ENCODE measurements at regions not wholly inside any gene's neighbourhood (a gene's known extent, or its start where the extent isn't known, plus 50 kb on each side); places are given as distances from the start of the nearest gene placed in this dataset.

GRCh38 chr6:74320715-74321114 lies 624.7 kb downstream of the CD109 start:
- Histone ChIP-seq H3K9me3 (ENCODE audit: insufficient read depth, low read length, severe bottlenecking) (no peaks in the 10 kb centered on the region), H3K27ac (ENCODE audit: low read length) (no peak overlapping the region)

GRCh38 chr6:74320074-74320473 lies 624.1 kb downstream of the CD109 start:
- ATAC-seq (ENCODE audit: insufficient read depth, low read depth) (no peak), DNase-seq (no peak)
- Histone ChIP-seq H3K4me1 (ENCODE audit: insufficient read depth, low read length) (no peaks in the 10 kb centered on the region), H3K27ac (ENCODE audit: low read length) (no peak overlapping the region), H3K9me3 (ENCODE audit: insufficient read depth, low read length, severe bottlenecking) (no peaks in the 10 kb centered on the region), H3K27me3 (ENCODE audit: insufficient read depth, low read length, poor library complexity) (no peaks in the 10 kb centered on the region), H3K36me3 (ENCODE audit: insufficient read depth, low read length) (no peaks in the 10 kb centered on the region), H3K4me2 (ENCODE audit: insufficient read depth, low read length) (no peak overlapping the region), H4K20me1 (ENCODE audit: insufficient read depth, low read length) (no peaks in the 10 kb centered on the region), H2AFZ (ENCODE audit: low read depth, low read length) (no peak overlapping the region), H3K9ac (ENCODE audit: low read depth, low read length) (no peak overlapping the region), H3K79me2 (ENCODE audit: insufficient read depth, low read length) (no peaks in the 10 kb centered on the region), H3K4me3 (ENCODE audit: low read depth in 1 of 2, low read length in 2 of 2) (no peak overlapping the region)
- TF ChIP-seq EZH2 (IDR thresholded peaks at IDR 0.05; ENCODE audit: borderline replicate concordance, low read depth, low read length, severe bottlenecking) = no peak
- no peak for TF ChIP-seq CTCF (IDR thresholded peaks at IDR 0.05; ENCODE audit: borderline replicate concordance, extremely low read depth, low read length, poor library complexity, severe bottlenecking)

More at GRCh38 chr6:74320715-74321114, 624.7 kb downstream of the CD109 start:
- H4K20me1 ChIP-seq (ENCODE audit: insufficient read depth, low read length) = no peaks in the 10 kb centered on the region
- no peaks in the 10 kb centered on the region for H3K27me3 ChIP-seq (ENCODE audit: insufficient read depth, low read length, poor library complexity)
- TF ChIP-seq CTCF (IDR thresholded peaks at IDR 0.05; ENCODE audit: borderline replicate concordance, extremely low read depth, low read length, poor library complexity, severe bottlenecking) (no peak), EZH2 (IDR thresholded peaks at IDR 0.05; ENCODE audit: borderline replicate concordance, low read depth, low read length, severe bottlenecking) (no peak)
- ATAC-seq (ENCODE audit: insufficient read depth, low read depth) (no peak), DNase-seq (no peak)
- no peak overlapping the region for H3K9ac ChIP-seq (ENCODE audit: low read depth, low read length)
- no peak overlapping the region for H3K4me2 ChIP-seq (ENCODE audit: insufficient read depth, low read length)
- H2AFZ ChIP-seq (ENCODE audit: low read depth, low read length) = no peak overlapping the region
- H3K4me1 ChIP-seq (ENCODE audit: insufficient read depth, low read length) = no peaks in the 10 kb centered on the region
- H3K79me2 ChIP-seq (ENCODE audit: insufficient read depth, low read length) = no peaks in the 10 kb centered on the region
- H3K4me3 ChIP-seq (ENCODE audit: low read depth in 1 of 2, low read length in 2 of 2) = no peak overlapping the region
- no peaks in the 10 kb centered on the region for H3K36me3 ChIP-seq (ENCODE audit: insufficient read depth, low read length)

- Histone ChIP-seq H3K79me2 (ENCODE audit: insufficient read depth, low read length) (no peaks in the 10 kb centered on the region), H3K4me2 (ENCODE audit: insufficient read depth, low read length) (no peak overlapping the region), H3K36me3 (ENCODE audit: insufficient read depth, low read length) (no peaks in the 10 kb centered on the region), H3K4me3 (ENCODE audit: low read depth in 1 of 2, low read length in 2 of 2) (no peak overlapping the region), H3K9ac (ENCODE audit: low read depth, low read length) (no peak overlapping the region), H3K9me3 (ENCODE audit: insufficient read depth, low read length, severe bottlenecking) (no peaks in the 10 kb centered on the region), H4K20me1 (ENCODE audit: insufficient read depth, low read length) (no peaks in the 10 kb centered on the region), H3K4me1 (ENCODE audit: insufficient read depth, low read length) (no peaks in the 10 kb centered on the region), H3K27ac (ENCODE audit: low read length) (no peak overlapping the region), H2AFZ (ENCODE audit: low read depth, low read length) (no peak overlapping the region), H3K27me3 (ENCODE audit: insufficient read depth, low read length, poor library complexity) (no peaks in the 10 kb centered on the region)
- TF ChIP-seq CTCF (IDR thresholded peaks at IDR 0.05; ENCODE audit: borderline replicate concordance, extremely low read depth, low read length, poor library complexity, severe bottlenecking) (no peak), EZH2 (IDR thresholded peaks at IDR 0.05; ENCODE audit: borderline replicate concordance, low read depth, low read length, severe bottlenecking) (no peak)
- DNase-seq = no peak
- ATAC-seq (ENCODE audit: insufficient read depth, low read depth) = no peak
Observed at GRCh38 chr6:74319292-74319691, 623.3 kb downstream of the CD109 start.

GRCh38 chr6:74318738-74319137 lies 622.7 kb downstream of the CD109 start:
- no peaks in the 10 kb centered on the region for H3K36me3 ChIP-seq (ENCODE audit: insufficient read depth, low read length)
- H3K4me3 ChIP-seq (ENCODE audit: low read depth in 1 of 2, low read length in 2 of 2) = no peak overlapping the region
- H3K4me1 ChIP-seq (ENCODE audit: insufficient read depth, low read length) = no peaks in the 10 kb centered on the region
- H3K4me2 ChIP-seq (ENCODE audit: insufficient read depth, low read length) = no peak overlapping the region
- H3K9me3 ChIP-seq (ENCODE audit: insufficient read depth, low read length, severe bottlenecking) = no peaks in the 10 kb centered on the region
- no peaks in the 10 kb centered on the region for H3K27me3 ChIP-seq (ENCODE audit: insufficient read depth, low read length, poor library complexity)
- TF ChIP-seq EZH2 (IDR thresholded peaks at IDR 0.05; ENCODE audit: borderline replicate concordance, low read depth, low read length, severe bottlenecking) (no peak), CTCF (IDR thresholded peaks at IDR 0.05; ENCODE audit: borderline replicate concordance, extremely low read depth, low read length, poor library complexity, severe bottlenecking) (no peak)
- no peaks in the 10 kb centered on the region for H3K79me2 ChIP-seq (ENCODE audit: insufficient read depth, low read length)
- no peak overlapping the region for H2AFZ ChIP-seq (ENCODE audit: low read depth, low read length)
- no peak for ATAC-seq (ENCODE audit: insufficient read depth, low read depth)
- no peak for DNase-seq
- no peak overlapping the region for H3K27ac ChIP-seq (ENCODE audit: low read length)
- no peaks in the 10 kb centered on the region for H4K20me1 ChIP-seq (ENCODE audit: insufficient read depth, low read length)
- H3K9ac ChIP-seq (ENCODE audit: low read depth, low read length) = no peak overlapping the region
